PC-3 (cell line): ENCODE measurements at regions not wholly inside any gene's neighbourhood (a gene's known extent, or its start where the extent isn't known, plus 50 kb on each side); places are given as distances from the start of the nearest gene placed in this dataset.
"Not testable (repeated sequence)": the region's sequence is repeated elsewhere in the genome, so short reads cannot be mapped to it uniquely, and the experiment has no call there.

Experiments
- ATAC-seq: fragments of 200-7000 bp; cut with Tn5 transposase; 2 replicates; pipeline ENCODE4 v1.9.1; 2020; ENCODE audit warnings: mild to moderate bottlenecking, moderate library complexity
- BruUV-seq: library from RNA; stranded (reverse); fragments of 400-500 nt; replicated peaks from 2 replicates; lab custom pipeline; 2021; lab: Mats Ljungman, UMichigan
- CTCF ChIA-PET: fragments of 300-600 bp; sonication (Branson Sonifier 250); formaldehyde crosslinking; loops from one replicate; lab custom pipeline; 2022; ENCODE audit warnings: antibody characterized with exemption; lab: Charles Lee
- POLR2A ChIA-PET: fragments of 300-600 bp; sonication (Branson Sonifier 250); formaldehyde crosslinking; loops from one replicate; lab custom pipeline; 2022; ENCODE audit warnings: antibody characterized with exemption; ENCODE audit not compliant: unreplicated experiment; lab: Charles Lee
- DNase-seq: peaks from one replicate; pipeline ENCODE4 v3.0.0-alpha.2; 2015
- H2AFZ ChIP-seq: fragments of 300-600 bp; sonication (generic); 2 replicates; pipeline ENCODE4 v1.6.0; 2016; ENCODE audit warnings: antibody characterized with exemption, low read length
- H3F3A ChIP-seq: fragments of 300-600 bp; sonication (generic); one replicate; pipeline ENCODE4 v1.6.0; 2017; ENCODE audit warnings: antibody characterized with exemption, low read length, control low read depth, mild to moderate bottlenecking; ENCODE audit not compliant: unreplicated experiment
- H3K27ac ChIP-seq: fragments of 300-600 bp; sonication (generic); 2 replicates; pipeline ENCODE4 v1.5.1; 2016; ENCODE audit warnings: mild to moderate bottlenecking, low read length
- H3K27me3 ChIP-seq: fragments of 300-600 bp; sonication (generic); 2 replicates; pipeline ENCODE4 v1.6.1; 2016; ENCODE audit warnings: low read length, mixed read lengths
- H3K36me3 ChIP-seq: fragments of 300-600 bp; sonication (generic); 2 replicates; pipeline ENCODE4 v1.6.1; 2016; ENCODE audit warnings: low read depth, mixed run types, low read length, mixed read lengths
- H3K4me1 ChIP-seq: fragments of 300-600 bp; sonication (generic); 2 replicates; pipeline ENCODE4 v1.5.1; 2016; ENCODE audit warnings: low read length; ENCODE audit not compliant: insufficient read depth
- H3K4me2 ChIP-seq: fragments of 300-600 bp; sonication (generic); 2 replicates; pipeline ENCODE4 v1.6.0; 2016; ENCODE audit warnings: low read length
- H3K4me3 ChIP-seq: fragments of 300-600 bp; sonication (generic); 2 replicates; pipeline ENCODE4 v1.5.1; 2016; ENCODE audit warnings: mild to moderate bottlenecking, low read length, mixed read lengths
- H3K79me2 ChIP-seq: fragments of 300-600 bp; sonication (generic); 2 replicates; pipeline ENCODE4 v1.6.1; 2017; ENCODE audit warnings: low read length, mixed read lengths
- H3K9ac ChIP-seq: fragments of 300-600 bp; sonication (generic); 2 replicates; pipeline ENCODE4 v1.6.0; 2016; ENCODE audit warnings: mild to moderate bottlenecking, low read length
- H3K9me2 ChIP-seq: fragments of 300-600 bp; sonication (generic); replicated peaks from 2 replicates; pipeline ENCODE4 v1.6.1; 2016; ENCODE audit warnings: mixed run types, low read length, mixed read lengths
- H3K9me3 ChIP-seq: fragments of 300-600 bp; sonication (generic); 2 replicates; pipeline ENCODE4 v1.6.1; 2016; ENCODE audit warnings: low read length, mixed read lengths
- H4K20me1 ChIP-seq: fragments of 300-600 bp; sonication (generic); 2 replicates; pipeline ENCODE4 v1.6.1; 2016; ENCODE audit warnings: low read length, mixed read lengths
- CTCF ChIP-seq: fragments of 300-600 bp; sonication (generic); conservative IDR thresholded peaks from 2 replicates; pipeline ENCODE4 v1.5.1; 2017; ENCODE audit warnings: antibody characterized with exemption, low read depth, mild to moderate bottlenecking, low read length
- EZH2 ChIP-seq: fragments of 300-600 bp; sonication (generic); IDR thresholded peaks from one replicate; pipeline ENCODE4 v1.6.1; 2017; ENCODE audit warnings: antibody characterized with exemption, mild to moderate bottlenecking, low read length; ENCODE audit not compliant: unreplicated experiment
- EZH2phosphoT487 ChIP-seq: fragments of 300-600 bp; sonication (generic); IDR thresholded peaks from 2 replicates; pipeline ENCODE4 v1.6.1; 2018; ENCODE audit warnings: mild to moderate bottlenecking, antibody characterized with exemption, low read length, borderline replicate concordance
- intact Hi-C: fragments of 100-400 bp; cut with micrococcal nuclease; formaldehyde crosslinking; loops from 2 replicates; pipeline ENCODE4 v1.9.0; 2023

- H3K9me3 ChIP-seq, result no peaks in the 10 kb centered on the region
- H3K79me2 ChIP-seq, result no peaks in the 10 kb centered on the region
- no peak overlapping the region for H3K27ac ChIP-seq
- no peak overlapping the region for H3K4me3 ChIP-seq
- ChIA-PET POLR2A (no interaction called here), CTCF (no interaction called here)
- no peak overlapping the region for H2AFZ ChIP-seq
- H3K27me3 ChIP-seq, result no peaks in the 10 kb centered on the region
- no peak overlapping the region for H3K9ac ChIP-seq
- H4K20me1 ChIP-seq, result no peaks in the 10 kb centered on the region
- ATAC-seq (no peak), DNase-seq (no peak)
- H3F3A ChIP-seq, result no peaks in the 10 kb centered on the region
- BruUV-seq, result no TSS peak
- no peaks in the 10 kb centered on the region for H3K9me2 ChIP-seq
- H3K36me3 ChIP-seq, result no peaks in the 10 kb centered on the region
- TF ChIP-seq CTCF, result no peak
- TF ChIP-seq EZH2, result no peak
- no peak for TF ChIP-seq EZH2phosphoT487
- intact Hi-C loops, result no loop called here
- no peaks in the 10 kb centered on the region for H3K4me1 ChIP-seq
- H3K4me2 ChIP-seq, result no peak overlapping the region
Observed at GRCh38 chrX:121191779-121192178, 144.4 kb downstream of the GLUD2 start.

GRCh38 chrX:121195719-121196118 is 148.3 kb downstream of the GLUD2 start:
- Histone ChIP-seq H4K20me1 (no peaks in the 10 kb centered on the region), H3F3A (no peaks in the 10 kb centered on the region), H3K79me2 (no peaks in the 10 kb centered on the region), H3K9ac (no peak overlapping the region), H3K36me3 (no peaks in the 10 kb centered on the region), H2AFZ (no peak overlapping the region), H3K9me3 (no peaks in the 10 kb centered on the region), H3K27ac (no peak overlapping the region), H3K4me1 (no peaks in the 10 kb centered on the region; the same call in 1 of the 2 replicates), H3K4me3 (no peak overlapping the region), H3K27me3 (no peaks in the 10 kb centered on the region), H3K9me2 (no peaks in the 10 kb centered on the region), H3K4me2 (no peak overlapping the region)
- ChIA-PET POLR2A (no interaction called here), CTCF (no interaction called here)
- ATAC-seq (no peak), DNase-seq (no peak)
- BruUV-seq, result no TSS peak
- TF ChIP-seq EZH2 (no peak), CTCF (no peak), EZH2phosphoT487 (no peak)
- intact Hi-C loops, result no loop called here

- H2AFZ ChIP-seq, DNase-seq, BruUV-seq, H3K36me3 ChIP-seq, H3K9me2 ChIP-seq, intact Hi-C loops, H3K79me2 ChIP-seq, H3K27me3 ChIP-seq, POLR2A ChIA-PET, H3K9ac ChIP-seq, H3K27ac ChIP-seq, H4K20me1 ChIP-seq, H3K4me3 ChIP-seq, H3K4me1 ChIP-seq, H3K9me3 ChIP-seq, ATAC-seq, H3K4me2 ChIP-seq, CTCF ChIA-PET, H3F3A ChIP-seq: not testable (repeated sequence)
Observed at GRCh38 chrX:121196872-121197444, 149.5 kb downstream of the GLUD2 start.
